Fibroblast of mammary gland (primary cell): ENCODE measurements at regions not wholly inside any gene's neighbourhood (a gene's known extent, or its start where the extent isn't known, plus 50 kb on each side); places are given as distances from the start of the nearest gene placed in this dataset.

Source experiments
- DNase-seq: peaks from one replicate; pipeline ENCODE4 v3.0.0-alpha.2; 2010; ENCODE audit warnings: low read depth
- H3K4me3 ChIP-seq: 2 replicates; pipeline ENCODE4 v1.5.1; 2011; ENCODE audit warnings: low read depth, mild to moderate bottlenecking, low read length, moderate library complexity; ENCODE audit not compliant: control insufficient read depth
- CTCF ChIP-seq: conservative IDR thresholded peaks from 2 replicates; pipeline ENCODE4 v1.5.1; 2011; ENCODE audit warnings: low read depth, low read length, inconsistent platforms; ENCODE audit not compliant: control insufficient read depth, insufficient read depth

- H3K4me3 ChIP-seq: no peak overlapping the region
- TF ChIP-seq CTCF: no peak
- DNase-seq: no peak
Measured at GRCh38 chr13:21813110-21813509, 142.2 kb downstream of the FGF9 start.

- DNase-seq: no peak
- TF ChIP-seq CTCF: no peak
- no peak overlapping the region for H3K4me3 ChIP-seq
Measured at GRCh38 chr13:21813844-21814243, 143.0 kb downstream of the FGF9 start.

- no peak for TF ChIP-seq CTCF
- no peak overlapping the region for H3K4me3 ChIP-seq
- DNase-seq: no peak
Measured at GRCh38 chr13:21814604-21815003, 143.7 kb downstream of the FGF9 start.

- no peak for DNase-seq
- H3K4me3 ChIP-seq: no peak overlapping the region
- TF ChIP-seq CTCF: no peak
Measured at GRCh38 chr13:21817878-21818277, 147.0 kb downstream of the FGF9 start.

GRCh38 chr13:21822029-21822428 lies 151.2 kb downstream of the FGF9 start:
- TF ChIP-seq CTCF: no peak
- DNase-seq: no peak
- H3K4me3 ChIP-seq: no peak overlapping the region

- TF ChIP-seq CTCF: no peak
- no peak for DNase-seq
- H3K4me3 ChIP-seq: no peak overlapping the region
Measured at GRCh38 chr13:21823416-21823815, 152.5 kb downstream of the FGF9 start.

GRCh38 chr13:21823949-21824348 lies 153.1 kb downstream of the FGF9 start:
- H3K4me3 ChIP-seq: no peak overlapping the region
- TF ChIP-seq CTCF: no peak
- no peak for DNase-seq
